ENCODE measurements at regions not wholly inside any gene's neighbourhood (a gene's known extent, or its start where the extent isn't known, plus 50 kb on each side); places are given as distances from the start of the nearest gene placed in this dataset.

DNA sequence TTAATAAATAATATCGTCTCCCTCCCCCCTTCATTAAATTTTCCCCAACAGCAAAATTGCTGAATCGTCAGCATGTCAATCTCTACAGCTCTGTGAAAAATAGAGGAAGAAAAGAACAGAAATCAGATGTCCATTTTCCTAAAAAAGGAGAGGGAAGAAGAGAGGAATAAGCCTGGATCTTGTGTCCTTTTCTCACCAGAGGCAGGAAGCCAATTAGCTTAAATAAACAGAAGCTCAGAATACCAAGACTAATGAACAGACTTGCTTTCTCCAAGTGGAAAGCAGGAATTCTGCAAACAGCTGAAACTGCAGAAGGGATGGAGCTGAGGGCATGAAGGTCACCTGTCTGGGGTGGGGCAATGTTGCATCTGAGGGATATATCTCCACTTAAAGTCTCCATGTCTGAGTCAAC lies 265.7 kb downstream of the CCDC85A start:
- Histone ChIP-seq H3K79me2 (ENCODE audit: insufficient read depth, low read length) (no peaks in the 10 kb centered on the region), H3K9me3 (ENCODE audit: insufficient read depth, low read depth, low read length) (no peaks in the 10 kb centered on the region), H3K4me2 (ENCODE audit: low read depth, low read length, poor library complexity, severe bottlenecking) (no peak overlapping the region), H3K4me3 (ENCODE audit: low read length, poor library complexity, severe bottlenecking) (no peak overlapping the region), H2AFZ (ENCODE audit: low read length) (no peak overlapping the region), H3K36me3 (ENCODE audit: insufficient read depth, low read length) (no peaks in the 10 kb centered on the region), H3K9me2 (replicated peaks; ENCODE audit: low read depth, low read length) (no peaks in the 10 kb centered on the region), H3K27me3 (ENCODE audit: insufficient read depth, low read length, poor library complexity, severe bottlenecking) (no peaks in the 10 kb centered on the region), H3F3A (ENCODE audit: low read depth) (no peaks in the 10 kb centered on the region), H4K20me1 (ENCODE audit: insufficient read depth, low read length, poor library complexity, severe bottlenecking) (no peaks in the 10 kb centered on the region), H3K4me1 (ENCODE audit: insufficient read depth, low read length, poor library complexity, severe bottlenecking) (no peaks in the 10 kb centered on the region), H3K9ac (ENCODE audit: low read depth, low read length, poor library complexity, severe bottlenecking) (no peak overlapping the region)
- TF ChIP-seq, protein P1, sequence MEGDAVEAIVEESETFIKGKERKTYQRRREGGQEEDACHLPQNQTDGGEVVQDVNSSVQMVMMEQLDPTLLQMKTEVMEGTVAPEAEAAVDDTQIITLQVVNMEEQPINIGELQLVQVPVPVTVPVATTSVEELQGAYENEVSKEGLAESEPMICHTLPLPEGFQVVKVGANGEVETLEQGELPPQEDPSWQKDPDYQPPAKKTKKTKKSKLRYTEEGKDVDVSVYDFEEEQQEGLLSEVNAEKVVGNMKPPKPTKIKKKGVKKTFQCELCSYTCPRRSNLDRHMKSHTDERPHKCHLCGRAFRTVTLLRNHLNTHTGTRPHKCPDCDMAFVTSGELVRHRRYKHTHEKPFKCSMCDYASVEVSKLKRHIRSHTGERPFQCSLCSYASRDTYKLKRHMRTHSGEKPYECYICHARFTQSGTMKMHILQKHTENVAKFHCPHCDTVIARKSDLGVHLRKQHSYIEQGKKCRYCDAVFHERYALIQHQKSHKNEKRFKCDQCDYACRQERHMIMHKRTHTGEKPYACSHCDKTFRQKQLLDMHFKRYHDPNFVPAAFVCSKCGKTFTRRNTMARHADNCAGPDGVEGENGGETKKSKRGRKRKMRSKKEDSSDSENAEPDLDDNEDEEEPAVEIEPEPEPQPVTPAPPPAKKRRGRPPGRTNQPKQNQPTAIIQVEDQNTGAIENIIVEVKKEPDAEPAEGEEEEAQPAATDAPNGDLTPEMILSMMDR (conservative IDR thresholded peaks at IDR 0.05; ENCODE audit: low read length): no peak
- TF ChIP-seq EZH2phosphoT487 (IDR thresholded peaks at IDR 0.05; ENCODE audit: borderline replicate concordance): no peak

DNA sequence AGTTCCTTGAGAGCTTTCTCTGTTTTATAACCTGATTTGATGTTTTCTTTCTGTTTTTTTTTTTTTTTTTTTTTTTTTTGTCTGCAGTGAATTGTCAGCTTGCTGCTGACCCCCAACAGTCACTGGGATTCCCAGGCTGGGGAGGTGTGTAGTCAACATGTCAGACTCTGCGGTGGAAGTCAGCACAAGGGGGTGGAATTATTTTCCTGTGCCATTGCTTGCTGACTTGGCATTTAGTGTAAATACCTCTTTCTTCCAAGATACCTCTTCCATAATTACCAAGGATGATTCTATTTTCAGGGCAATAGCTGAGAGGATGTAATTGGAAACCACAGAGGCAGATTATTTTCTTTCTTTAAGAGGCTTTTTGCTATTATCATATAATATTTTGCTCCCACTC lies 266.3 kb downstream of the CCDC85A start:
- Histone ChIP-seq H3K4me2 (ENCODE audit: low read depth, low read length, poor library complexity, severe bottlenecking) (no peak overlapping the region), H3K36me3 (ENCODE audit: insufficient read depth, low read length) (no peaks in the 10 kb centered on the region), H3K4me3 (ENCODE audit: low read length, poor library complexity, severe bottlenecking) (no peak overlapping the region), H3K9me2 (replicated peaks; ENCODE audit: low read depth, low read length) (no peaks in the 10 kb centered on the region), H3K9me3 (ENCODE audit: insufficient read depth, low read depth, low read length) (no peaks in the 10 kb centered on the region), H3K79me2 (ENCODE audit: insufficient read depth, low read length) (no peaks in the 10 kb centered on the region), H3K4me1 (ENCODE audit: insufficient read depth, low read length, poor library complexity, severe bottlenecking) (no peaks in the 10 kb centered on the region), H3K27me3 (ENCODE audit: insufficient read depth, low read length, poor library complexity, severe bottlenecking) (no peaks in the 10 kb centered on the region), H2AFZ (ENCODE audit: low read length) (no peak overlapping the region), H3K9ac (ENCODE audit: low read depth, low read length, poor library complexity, severe bottlenecking) (no peak overlapping the region), H4K20me1 (ENCODE audit: insufficient read depth, low read length, poor library complexity, severe bottlenecking) (no peaks in the 10 kb centered on the region), H3F3A (ENCODE audit: low read depth) (no peaks in the 10 kb centered on the region)
- TF ChIP-seq EZH2phosphoT487 (IDR thresholded peaks at IDR 0.05; ENCODE audit: borderline replicate concordance): no peak
- TF ChIP-seq, protein P1 (conservative IDR thresholded peaks at IDR 0.05; ENCODE audit: low read length): no peak

DNA sequence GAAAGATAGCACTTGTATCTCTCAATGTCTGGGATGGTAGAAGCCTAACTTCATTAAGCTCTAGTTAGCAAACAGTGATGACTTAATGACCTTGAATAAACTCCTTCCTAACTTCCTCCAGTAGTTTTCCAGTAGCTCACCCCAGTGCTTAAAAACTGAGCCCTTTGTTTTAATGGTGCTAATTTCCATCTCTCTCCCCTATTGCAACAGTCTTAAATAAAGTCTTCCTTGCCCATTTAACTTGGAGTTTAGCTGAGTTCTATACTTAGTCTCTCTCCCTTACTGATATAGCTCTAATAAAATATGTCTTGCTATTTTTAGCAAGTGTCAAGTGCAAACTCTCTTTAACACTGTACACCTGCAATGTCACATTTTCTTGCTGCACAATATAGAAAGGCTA lies 267.0 kb downstream of the CCDC85A start:
- H3K9ac ChIP-seq (ENCODE audit: low read depth, low read length, poor library complexity, severe bottlenecking): no peak overlapping the region
- no peak for TF ChIP-seq EZH2phosphoT487 (IDR thresholded peaks at IDR 0.05; ENCODE audit: borderline replicate concordance)
- TF ChIP-seq, protein P1 (conservative IDR thresholded peaks at IDR 0.05; ENCODE audit: low read length): no peak
- no peak overlapping the region for H2AFZ ChIP-seq (ENCODE audit: low read length)
- H3K4me1 ChIP-seq (ENCODE audit: insufficient read depth, low read length, poor library complexity, severe bottlenecking): no peaks in the 10 kb centered on the region
- no peak overlapping the region for H3K4me3 ChIP-seq (ENCODE audit: low read length, poor library complexity, severe bottlenecking)
- no peaks in the 10 kb centered on the region for H3K9me3 ChIP-seq (ENCODE audit: insufficient read depth, low read depth, low read length)
- no peak overlapping the region for H3K4me2 ChIP-seq (ENCODE audit: low read depth, low read length, poor library complexity, severe bottlenecking)
- H3K27me3 ChIP-seq (ENCODE audit: insufficient read depth, low read length, poor library complexity, severe bottlenecking): no peaks in the 10 kb centered on the region
- no peaks in the 10 kb centered on the region for H3F3A ChIP-seq (ENCODE audit: low read depth)
- no peaks in the 10 kb centered on the region for H3K79me2 ChIP-seq (ENCODE audit: insufficient read depth, low read length)
- no peaks in the 10 kb centered on the region for H3K9me2 ChIP-seq (replicated peaks; ENCODE audit: low read depth, low read length)
- H4K20me1 ChIP-seq (ENCODE audit: insufficient read depth, low read length, poor library complexity, severe bottlenecking): no peaks in the 10 kb centered on the region
- H3K36me3 ChIP-seq (ENCODE audit: insufficient read depth, low read length): no peaks in the 10 kb centered on the region
